Osteocyte (in vitro differentiated cells): ENCODE measurements at regions not wholly inside any gene's neighbourhood (a gene's known extent, or its start where the extent isn't known, plus 50 kb on each side); places are given as distances from the start of the nearest gene placed in this dataset.
A peak's percentile ranks its signal among the peaks of the same experiment; 100 is the strongest.

Experiments used
- DNase-seq: peaks from one replicate; pipeline ENCODE4 v3.0.0; 2021; ENCODE audit warnings: mixed read lengths; ENCODE audit not compliant: unreplicated experiment; ENCODE audit errors: extremely low spot score
- H3K27ac Mint-ChIP-seq: one replicate; pipeline ENCODE4 v1.8.0; 2021; ENCODE audit warnings: mild to moderate bottlenecking, mixed read lengths; ENCODE audit not compliant: unreplicated experiment
- H3K27me3 Mint-ChIP-seq: one replicate; pipeline ENCODE4 v1.8.0; 2021; ENCODE audit warnings: mixed read lengths; ENCODE audit not compliant: unreplicated experiment
- H3K36me3 Mint-ChIP-seq: one replicate; pipeline ENCODE4 v1.8.0; 2021; ENCODE audit warnings: mixed read lengths; ENCODE audit not compliant: unreplicated experiment
- H3K4me1 Mint-ChIP-seq: one replicate; pipeline ENCODE4 v1.8.0; 2021; ENCODE audit warnings: mixed read lengths; ENCODE audit not compliant: unreplicated experiment
- H3K4me3 Mint-ChIP-seq: one replicate; pipeline ENCODE4 v1.8.0; 2021; ENCODE audit warnings: mild to moderate bottlenecking, moderate library complexity, mixed read lengths; ENCODE audit not compliant: unreplicated experiment
- H3K9me3 Mint-ChIP-seq: one replicate; pipeline ENCODE4 v1.8.0; 2021; ENCODE audit warnings: mixed read lengths; ENCODE audit not compliant: unreplicated experiment
- CTCF ChIP-seq: fragments of 200-600 bp; sonication (generic); IDR thresholded peaks from 2 replicates; pipeline ENCODE4 v1.5.0; 2021; ENCODE audit warnings: antibody characterized with exemption, mild to moderate bottlenecking, moderate library complexity

GRCh38 chr12:54711669-54712068, 63.5 kb upstream of the DCD start:
- no peaks in the 10 kb centered on the region for H3K9me3 Mint-ChIP-seq

GRCh38 chr12:54708826-54709225, 60.7 kb upstream of the DCD start:
- Mint-ChIP-seq H3K4me3 (no peak overlapping the region), H3K4me1 (no peaks in the 10 kb centered on the region), H3K27me3 (peaks cover 6% of the 10 kb centered on the region), H3K9me3 (no peaks in the 10 kb centered on the region), H3K36me3 (no peaks in the 10 kb centered on the region), H3K27ac (no peak overlapping the region)
- TF ChIP-seq CTCF: no peak
- DNase-seq: no peak

More at GRCh38 chr12:54711669-54712068, 63.5 kb upstream of the DCD start:
- Mint-ChIP-seq H3K4me1 (no peaks in the 10 kb centered on the region), H3K4me3 (no peak overlapping the region), H3K27me3 (peaks cover 6% of the 10 kb centered on the region), H3K36me3 (no peaks in the 10 kb centered on the region), H3K27ac (no peak overlapping the region)
- no peak for DNase-seq
- TF ChIP-seq CTCF: no peak

GRCh38 chr12:54704202-54704601, 56.0 kb upstream of the DCD start:
- Mint-ChIP-seq H3K27me3 (peaks cover 8% of the 10 kb centered on the region), H3K9me3 (no peaks in the 10 kb centered on the region), H3K4me3 (no peak overlapping the region), H3K36me3 (no peaks in the 10 kb centered on the region), H3K4me1 (no peaks in the 10 kb centered on the region), H3K27ac (no peak overlapping the region)
- no peak for TF ChIP-seq CTCF
- no peak for DNase-seq

- TF ChIP-seq CTCF: peak; percentile 65
- Mint-ChIP-seq H3K27ac (no peak overlapping the region), H3K27me3 (peaks cover 17% of the 10 kb centered on the region), H3K9me3 (no peaks in the 10 kb centered on the region), H3K4me3 (no peak overlapping the region), H3K4me1 (no peaks in the 10 kb centered on the region), H3K36me3 (no peaks in the 10 kb centered on the region)
- no peak for DNase-seq
Observed at GRCh38 chr12:54701940-54702592, 53.9 kb upstream of the DCD start.

- no peak for DNase-seq
- no peak for TF ChIP-seq CTCF
- no peaks in the 10 kb centered on the region for H3K9me3 Mint-ChIP-seq
- no peak overlapping the region for H3K27ac Mint-ChIP-seq
- no peak overlapping the region for H3K4me3 Mint-ChIP-seq
- H3K27me3 Mint-ChIP-seq: peaks cover 22% of the 10 kb centered on the region
- H3K4me1 Mint-ChIP-seq: no peaks in the 10 kb centered on the region
- H3K36me3 Mint-ChIP-seq: no peaks in the 10 kb centered on the region
Observed at GRCh38 chr12:54700849-54701248, 52.7 kb upstream of the DCD start.
